GM12878 (cell line): ENCODE measurements at regions not wholly inside any gene's neighbourhood (a gene's known extent, or its start where the extent isn't known, plus 50 kb on each side); places are given as distances from the start of the nearest gene placed in this dataset.

Source experiments
- ATAC-seq: fragments of 200-7000 bp; cut with Tn5 transposase; 3 replicates; pipeline ENCODE4 v1.9.1; 2020; ENCODE audit warnings: mild to moderate bottlenecking, moderate library complexity
- BruUV-seq: library from RNA; stranded (reverse); fragments of 400-500 nt; replicated peaks from 2 replicates; lab custom pipeline; 2021; lab: Mats Ljungman, UMichigan
- CTCF ChIA-PET: fragments of 300-600 bp; sonication (Branson Sonifier 250); formaldehyde crosslinking; extraction: SDS; loops from one replicate; lab custom pipeline; 2021; ENCODE audit warnings: inconsistent platforms; lab: Yijun Ruan, JAX
- POLR2A ChIA-PET: fragments of 350-600 bp; formaldehyde crosslinking; extraction: SDS; loops from one replicate; lab custom pipeline; 2021; ENCODE audit warnings: inconsistent platforms; lab: Charles Lee
- RAD21 ChIA-PET: fragments of 300-600 bp; sonication (Branson Sonifier 250); formaldehyde crosslinking; loops from one replicate; lab custom pipeline; 2023; ENCODE audit warnings: antibody characterized with exemption; ENCODE audit not compliant: unreplicated experiment; lab: Charles Lee
- SMC1A ChIA-PET: fragments of 300-600 bp; sonication (Branson Sonifier 250); formaldehyde crosslinking; loops from one replicate; lab custom pipeline; 2023; ENCODE audit not compliant: unreplicated experiment, uncharacterized antibody; lab: Charles Lee
- DNase-seq: peaks from one replicate; pipeline ENCODE4 v3.0.0-alpha.2; 2011; ENCODE audit warnings: low read depth, low spot score
- FAIRE-seq: peaks from 3 replicates; lab custom pipeline; 2011; peaks lifted over from hg19 to GRCh38; lab: Jason Lieb, UNC
- H2AFZ ChIP-seq: 2 replicates; pipeline ENCODE4 v1.6.0; 2011; ENCODE audit warnings: low read depth, low read length, control low read depth; ENCODE audit not compliant: control insufficient read depth
- H3K27ac ChIP-seq: 2 replicates; pipeline ENCODE4 v1.5.1; 2011; ENCODE audit warnings: control low read depth; ENCODE audit not compliant: control insufficient read depth, insufficient read depth
- H3K27me3 ChIP-seq, 2 experiments: replicated peaks in 1 of 2; 2 replicates each; pipeline versions ENCODE4 v1.6.0 to v1.6.1; 2011; ENCODE audit warnings: low read length in 1 of 2; ENCODE audit not compliant: control insufficient read depth in 2 of 2, insufficient read depth in 2 of 2
- H3K36me3 ChIP-seq, 2 experiments: 2 replicates each; pipeline ENCODE4 v1.5.1; 2011; ENCODE audit warnings: low read length in 1 of 2; ENCODE audit not compliant: control insufficient read depth in 2 of 2, insufficient read depth in 2 of 2
- H3K4me1 ChIP-seq: 2 replicates; pipeline ENCODE4 v1.6.1; 2011; ENCODE audit warnings: mild to moderate bottlenecking, low read length, moderate library complexity, mixed read lengths; ENCODE audit not compliant: control insufficient read depth, insufficient read depth
- H3K4me2 ChIP-seq: 2 replicates; pipeline ENCODE4 v1.6.0; 2011; ENCODE audit warnings: control low read depth; ENCODE audit not compliant: control insufficient read depth, insufficient read depth
- H3K4me3 ChIP-seq: fragments of 200-600 bp; sonication (generic); 2 replicates; pipeline ENCODE4 v1.5.1; 2016
- H3K79me2 ChIP-seq: 2 replicates; pipeline ENCODE4 v1.6.0; 2011; ENCODE audit warnings: low read length; ENCODE audit not compliant: control insufficient read depth, insufficient read depth
- H3K9ac ChIP-seq: 2 replicates; pipeline ENCODE4 v1.8.0; 2011; ENCODE audit warnings: low read length, control low read depth, mixed read lengths; ENCODE audit not compliant: control insufficient read depth, insufficient read depth
- H3K9me3 ChIP-seq: replicated peaks from 3 replicates; pipeline ENCODE4 v1.5.1; 2011; ENCODE audit warnings: mild to moderate bottlenecking, low read length; ENCODE audit not compliant: control insufficient read depth, insufficient read depth
- H4K20me1 ChIP-seq: 2 replicates; pipeline ENCODE4 v1.6.0; 2011; ENCODE audit not compliant: control insufficient read depth, insufficient read depth
- ESRRA ChIP-seq: IDR thresholded peaks from 2 replicates; pipeline ENCODE4 v1.6.1; 2012; ENCODE audit warnings: mild to moderate bottlenecking, low read length, improper control_type of control experiment
- MLLT1 ChIP-seq: fragments of 450-650 bp; IDR thresholded peaks from 2 replicates; pipeline ENCODE4 v1.6.1; 2016; ENCODE audit warnings: mild to moderate bottlenecking
- NFXL1 ChIP-seq: fragments of 450-650 bp; IDR thresholded peaks from 2 replicates; pipeline ENCODE4 v1.6.1; 2017; ENCODE audit warnings: antibody characterized with exemption, mild to moderate bottlenecking, borderline replicate concordance
- POLR2AphosphoS5 ChIP-seq: IDR thresholded peaks from 2 replicates; pipeline ENCODE4 v1.6.1; 2011; ENCODE audit warnings: mild to moderate bottlenecking, low read length, inconsistent platforms
- TCF12 ChIP-seq: IDR thresholded peaks from 2 replicates; pipeline ENCODE4 v1.6.1; 2011; ENCODE audit warnings: low read depth, mild to moderate bottlenecking, low read length
- ZBTB11 ChIP-seq: fragments of 450-650 bp; formaldehyde crosslinking; IDR thresholded peaks from 2 replicates; pipeline ENCODE4 v1.5.0; 2022; ENCODE audit warnings: mild to moderate bottlenecking, missing genetic modification characterization
- WGBS: methylation state at CpG from one replicate; pipeline ENCODE4 v1.1.6; 2016; ENCODE audit warnings: low lambda C conversion rate; ENCODE audit not compliant: insufficient replicate concordance, insufficient coverage; ENCODE audit errors: missing lambda C conversion rate; 5-methylcytosine and 5-hydroxymethylcytosine counted together
- in situ Hi-C: fragments of 300-500 bp; cut with MboI; formaldehyde crosslinking; loops from 9 replicates; pipeline ENCODE4 v1.14.3; 2018; ENCODE audit warnings: mixed read lengths
- intact Hi-C: fragments of 100-400 bp; cut with micrococcal nuclease; formaldehyde crosslinking; loops from one replicate; pipeline ENCODE4 v1.14.2; 2022; ENCODE audit not compliant: unreplicated experiment
- TF ChIP-seq, protein P1 (sequence below): IDR thresholded peaks from 2 replicates; pipeline ENCODE4 v1.6.1; 2012; ENCODE audit warnings: improper control_type of control experiment, low read depth, low read length; ENCODE audit not compliant: insufficient replicate concordance
- TF ChIP-seq, protein P2 (sequence below): IDR thresholded peaks from 2 replicates; pipeline ENCODE4 v1.6.1; 2011; ENCODE audit warnings: mild to moderate bottlenecking, low read depth, low read length, moderate library complexity; ENCODE audit not compliant: insufficient replicate concordance

DNA sequence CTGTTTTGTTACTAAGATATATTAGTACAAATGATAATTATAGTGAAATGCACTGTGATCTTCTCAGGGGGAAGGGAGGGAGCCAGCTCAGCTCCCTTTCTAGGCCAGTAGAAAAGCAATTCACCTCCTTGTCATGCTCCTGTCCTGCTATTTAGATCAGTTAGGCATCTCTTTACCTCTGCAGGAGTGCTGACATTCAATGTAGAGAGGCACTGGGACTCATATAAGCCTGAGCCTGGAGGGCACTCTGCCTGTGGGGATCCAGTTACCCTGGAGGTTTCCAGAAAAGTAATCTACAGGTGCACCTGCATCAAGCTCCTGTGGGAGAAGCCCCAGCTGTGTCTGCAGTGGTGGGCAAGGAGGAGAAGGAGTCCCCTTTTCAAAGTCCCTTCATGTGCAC, 277.0 kb downstream of the CPS1 start (continued):
- TF ChIP-seq, protein P1, sequence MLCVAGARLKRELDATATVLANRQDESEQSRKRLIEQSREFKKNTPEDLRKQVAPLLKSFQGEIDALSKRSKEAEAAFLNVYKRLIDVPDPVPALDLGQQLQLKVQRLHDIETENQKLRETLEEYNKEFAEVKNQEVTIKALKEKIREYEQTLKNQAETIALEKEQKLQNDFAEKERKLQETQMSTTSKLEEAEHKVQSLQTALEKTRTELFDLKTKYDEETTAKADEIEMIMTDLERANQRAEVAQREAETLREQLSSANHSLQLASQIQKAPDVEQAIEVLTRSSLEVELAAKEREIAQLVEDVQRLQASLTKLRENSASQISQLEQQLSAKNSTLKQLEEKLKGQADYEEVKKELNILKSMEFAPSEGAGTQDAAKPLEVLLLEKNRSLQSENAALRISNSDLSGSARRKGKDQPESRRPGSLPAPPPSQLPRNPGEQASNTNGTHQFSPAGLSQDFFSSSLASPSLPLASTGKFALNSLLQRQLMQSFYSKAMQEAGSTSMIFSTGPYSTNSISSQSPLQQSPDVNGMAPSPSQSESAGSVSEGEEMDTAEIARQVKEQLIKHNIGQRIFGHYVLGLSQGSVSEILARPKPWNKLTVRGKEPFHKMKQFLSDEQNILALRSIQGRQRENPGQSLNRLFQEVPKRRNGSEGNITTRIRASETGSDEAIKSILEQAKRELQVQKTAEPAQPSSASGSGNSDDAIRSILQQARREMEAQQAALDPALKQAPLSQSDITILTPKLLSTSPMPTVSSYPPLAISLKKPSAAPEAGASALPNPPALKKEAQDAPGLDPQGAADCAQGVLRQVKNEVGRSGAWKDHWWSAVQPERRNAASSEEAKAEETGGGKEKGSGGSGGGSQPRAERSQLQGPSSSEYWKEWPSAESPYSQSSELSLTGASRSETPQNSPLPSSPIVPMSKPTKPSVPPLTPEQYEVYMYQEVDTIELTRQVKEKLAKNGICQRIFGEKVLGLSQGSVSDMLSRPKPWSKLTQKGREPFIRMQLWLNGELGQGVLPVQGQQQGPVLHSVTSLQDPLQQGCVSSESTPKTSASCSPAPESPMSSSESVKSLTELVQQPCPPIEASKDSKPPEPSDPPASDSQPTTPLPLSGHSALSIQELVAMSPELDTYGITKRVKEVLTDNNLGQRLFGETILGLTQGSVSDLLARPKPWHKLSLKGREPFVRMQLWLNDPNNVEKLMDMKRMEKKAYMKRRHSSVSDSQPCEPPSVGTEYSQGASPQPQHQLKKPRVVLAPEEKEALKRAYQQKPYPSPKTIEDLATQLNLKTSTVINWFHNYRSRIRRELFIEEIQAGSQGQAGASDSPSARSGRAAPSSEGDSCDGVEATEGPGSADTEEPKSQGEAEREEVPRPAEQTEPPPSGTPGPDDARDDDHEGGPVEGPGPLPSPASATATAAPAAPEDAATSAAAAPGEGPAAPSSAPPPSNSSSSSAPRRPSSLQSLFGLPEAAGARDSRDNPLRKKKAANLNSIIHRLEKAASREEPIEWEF, result no peak
- TF ChIP-seq POLR2AphosphoS5 (no peak), NFXL1 (no peak)

- no peaks in the 10 kb centered on the region for H3K36me3 ChIP-seq
- ATAC-seq, result no peak
- H3K9ac ChIP-seq, result no peak overlapping the region
- ChIA-PET POLR2A (no interaction called here), CTCF (interaction anchor here (1.4 kb wide), 1 partner anchor 20 kb away, joined by 3 read pairs; no protein-coding TSS in a partner anchor), SMC1A (no interaction called here), RAD21 (no interaction called here)
- 0% methylated on average over 4 of the region's 4 CpGs for WGBS
- no peaks in the 10 kb centered on the region for H3K4me1 ChIP-seq
- in situ Hi-C loops, result no loop called here
- no peaks in the 10 kb centered on the region for H3K9me3 ChIP-seq
- no TSS peak for BruUV-seq
- no peak for DNase-seq
- H2AFZ ChIP-seq, result no peak overlapping the region
- H3K27me3 ChIP-seq, result no peaks in the 10 kb centered on the region
- no peaks in the 10 kb centered on the region for H4K20me1 ChIP-seq
- no peaks in the 10 kb centered on the region for H3K79me2 ChIP-seq
- H3K4me3 ChIP-seq, result no peak overlapping the region
- no peak overlapping the region for H3K27ac ChIP-seq
- TF ChIP-seq, protein P2, sequence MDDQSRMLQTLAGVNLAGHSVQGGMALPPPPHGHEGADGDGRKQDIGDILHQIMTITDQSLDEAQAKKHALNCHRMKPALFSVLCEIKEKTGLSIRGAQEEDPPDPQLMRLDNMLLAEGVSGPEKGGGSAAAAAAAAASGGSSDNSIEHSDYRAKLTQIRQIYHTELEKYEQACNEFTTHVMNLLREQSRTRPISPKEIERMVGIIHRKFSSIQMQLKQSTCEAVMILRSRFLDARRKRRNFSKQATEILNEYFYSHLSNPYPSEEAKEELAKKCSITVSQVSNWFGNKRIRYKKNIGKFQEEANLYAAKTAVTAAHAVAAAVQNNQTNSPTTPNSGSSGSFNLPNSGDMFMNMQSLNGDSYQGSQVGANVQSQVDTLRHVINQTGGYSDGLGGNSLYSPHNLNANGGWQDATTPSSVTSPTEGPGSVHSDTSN, result no peak
- no peak for TF ChIP-seq ESRRA
- TF ChIP-seq TCF12, result no peak
- no peak for TF ChIP-seq ZBTB11
- TF ChIP-seq MLLT1, result no peak
- intact Hi-C loops, result no loop called here
- H3K4me2 ChIP-seq, result no peak overlapping the region
- FAIRE-seq, result no peak
These were observed 282.6 kb downstream of the CPS1 start for GRCh38 chr2:210839034-210839433.
